ENCODE measurements at regions not wholly inside any gene's neighbourhood (a gene's known extent, or its start where the extent isn't known, plus 50 kb on each side); places are given as distances from the start of the nearest gene placed in this dataset.

GRCh38 chr2:16184341-16184890, 244.1 kb downstream of the MYCN start:
- no CpG with 5 or more reads among the region's 4 CpGs for WGBS, 2 experiments (ENCODE audit: extremely low coverage in 2 of 2, insufficient read length in 1 of 2)
- no peak overlapping the region for H3K4ac ChIP-seq (ENCODE audit: low read depth, low read length)

More at GRCh38 chr2:16184341-16184890, 244.1 kb downstream of the MYCN start:
- Histone ChIP-seq H3K27me3 (ENCODE audit: control insufficient read depth, insufficient read depth, low read length) (no peaks in the 10 kb centered on the region), H3K4me3 (ENCODE audit: insufficient read depth, low read depth, low read length) (no peak overlapping the region), H2AK9ac (replicated peaks; ENCODE audit: low read depth, low read length, poor library complexity) (no peak overlapping the region), H2BK120ac (ENCODE audit: low read depth, low read length) (no peak overlapping the region), H3K23ac (ENCODE audit: low read depth, low read length) (no peak overlapping the region), H3K4me2 (ENCODE audit: low read depth, low read length) (no peak overlapping the region), H2BK20ac (ENCODE audit: low read depth, low read length) (no peak overlapping the region), H3K9me3 (ENCODE audit: control insufficient read depth, insufficient read depth, low read length) (peaks cover 48% of the 10 kb centered on the region), H3K4me1 (ENCODE audit: control insufficient read depth, insufficient read depth, low read length) (no peaks in the 10 kb centered on the region), H2AFZ (replicated peaks; ENCODE audit: low read length, poor library complexity) (no peak overlapping the region), H2BK15ac (ENCODE audit: low read depth, low read length) (no peak overlapping the region), H2BK5ac (ENCODE audit: low read depth, low read length, poor library complexity, severe bottlenecking) (no peak overlapping the region), H3K56ac (ENCODE audit: extremely low read depth, insufficient read depth, low read length) (no peak overlapping the region), H3K14ac (replicated peaks; ENCODE audit: low read depth, low read length) (no peak overlapping the region), H4K91ac (ENCODE audit: insufficient read depth, low read depth, low read length) (no peak overlapping the region), H3K79me1 (ENCODE audit: low read depth in 1 of 2, low read length in 2 of 2) (no peaks in the 10 kb centered on the region), H4K5ac (ENCODE audit: low read depth, low read length) (no peak overlapping the region), H3K27ac (ENCODE audit: insufficient read depth, low read length) (no peak overlapping the region), H4K8ac (ENCODE audit: low read depth in 2 of 2, low read length in 2 of 2) (no peak overlapping the region), H3K36me3 (ENCODE audit: control insufficient read depth, insufficient read depth, low read length) (no peaks in the 10 kb centered on the region), H2AK5ac (ENCODE audit: low read depth, low read length) (no peak overlapping the region), H3K9me1 (ENCODE audit: insufficient read depth, low read length) (no peaks in the 10 kb centered on the region), H3K18ac (ENCODE audit: low read depth, low read length) (no peak overlapping the region), H4K20me1 (ENCODE audit: insufficient read depth, low read length) (no peaks in the 10 kb centered on the region), H3K9ac (ENCODE audit: low read depth, low read length) (no peak overlapping the region)
- no TSS peak for BruUV-seq (replicated peaks)
- TF ChIP-seq RFX5 (IDR thresholded peaks at IDR 0.05; ENCODE audit: low read depth, low read length) (no peak), SMC3 (IDR thresholded peaks at IDR 0.05; ENCODE audit: low read depth, low read length) (no peak), FOS (IDR thresholded peaks at IDR 0.05; ENCODE audit: low read depth, low read length) (no peak), RAD21 (IDR thresholded peaks at IDR 0.05; ENCODE audit: low read length) (no peak), MXI1 (IDR thresholded peaks at IDR 0.05; ENCODE audit: borderline replicate concordance, low read depth, low read length) (no peak), MAZ (IDR thresholded peaks at IDR 0.05; ENCODE audit: borderline replicate concordance, low read depth, low read length) (no peak), MAFK (IDR thresholded peaks at IDR 0.05; ENCODE audit: low read depth, low read length) (no peak), USF2 (IDR thresholded peaks at IDR 0.05; ENCODE audit: low read depth, low read length) (no peak), NFE2L2 (IDR thresholded peaks at IDR 0.05; ENCODE audit: low read depth, low read length) (no peak)
- TF ChIP-seq, protein P1, sequence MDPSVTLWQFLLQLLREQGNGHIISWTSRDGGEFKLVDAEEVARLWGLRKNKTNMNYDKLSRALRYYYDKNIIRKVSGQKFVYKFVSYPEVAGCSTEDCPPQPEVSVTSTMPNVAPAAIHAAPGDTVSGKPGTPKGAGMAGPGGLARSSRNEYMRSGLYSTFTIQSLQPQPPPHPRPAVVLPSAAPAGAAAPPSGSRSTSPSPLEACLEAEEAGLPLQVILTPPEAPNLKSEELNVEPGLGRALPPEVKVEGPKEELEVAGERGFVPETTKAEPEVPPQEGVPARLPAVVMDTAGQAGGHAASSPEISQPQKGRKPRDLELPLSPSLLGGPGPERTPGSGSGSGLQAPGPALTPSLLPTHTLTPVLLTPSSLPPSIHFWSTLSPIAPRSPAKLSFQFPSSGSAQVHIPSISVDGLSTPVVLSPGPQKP (IDR thresholded peaks at IDR 0.05; ENCODE audit: borderline replicate concordance, low read depth, low read length), result no peak
- dilution Hi-C loops (cut with HindIII; ENCODE audit: low sequenced_read_pairs, unreplicated experiment) (no loop called here), intact Hi-C loops (cut with micrococcal nuclease) (no loop called here), in situ Hi-C loops (cut with MboI; ENCODE audit: low sequenced_read_pairs) (no loop called here)
- no peak for DNase-seq
- CTCF ChIA-PET, result no interaction called here
- no peak for ATAC-seq (ENCODE audit: low read depth)
- POLR2A ChIA-PET (ENCODE audit: unreplicated experiment), result no interaction called here

Measured in IMR-90 (cell line).